GM19025 (cell line): ENCODE measurements at regions not wholly inside any gene's neighbourhood (a gene's known extent, or its start where the extent isn't known, plus 50 kb on each side); places are given as distances from the start of the nearest gene placed in this dataset.
"Not testable (repeated sequence)": the region's sequence is repeated elsewhere in the genome, so short reads cannot be mapped to it uniquely, and the experiment has no call there.

Source experiments
- ATAC-seq: cut with Tn5 transposase; IDR thresholded peaks from one replicate; pipeline ENCODE4 v1.9.1; 2021; ENCODE audit warnings: mild to moderate bottlenecking, low read depth, moderate library complexity; ENCODE audit not compliant: unreplicated experiment

DNA sequence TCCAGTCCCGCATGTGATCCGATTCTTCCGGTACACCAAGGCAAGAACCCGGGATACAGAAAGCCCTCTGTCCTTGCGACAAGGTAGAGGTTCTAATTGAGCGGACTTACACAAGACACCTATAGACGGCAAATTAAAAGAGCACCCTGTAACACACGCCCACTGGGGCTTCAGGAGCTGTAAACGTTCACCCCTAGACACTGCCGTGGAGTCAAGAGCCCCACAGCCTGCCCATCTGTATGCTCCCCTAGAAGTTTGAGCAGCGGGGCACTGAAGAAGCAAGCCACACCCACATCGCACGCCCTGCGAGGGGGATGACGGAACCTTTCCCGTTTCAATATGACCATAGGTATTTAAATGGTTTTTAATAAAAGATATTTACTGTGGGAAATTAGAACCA lies 696.3 kb upstream of the MMS22L start:
- not testable (repeated sequence) for ATAC-seq

DNA sequence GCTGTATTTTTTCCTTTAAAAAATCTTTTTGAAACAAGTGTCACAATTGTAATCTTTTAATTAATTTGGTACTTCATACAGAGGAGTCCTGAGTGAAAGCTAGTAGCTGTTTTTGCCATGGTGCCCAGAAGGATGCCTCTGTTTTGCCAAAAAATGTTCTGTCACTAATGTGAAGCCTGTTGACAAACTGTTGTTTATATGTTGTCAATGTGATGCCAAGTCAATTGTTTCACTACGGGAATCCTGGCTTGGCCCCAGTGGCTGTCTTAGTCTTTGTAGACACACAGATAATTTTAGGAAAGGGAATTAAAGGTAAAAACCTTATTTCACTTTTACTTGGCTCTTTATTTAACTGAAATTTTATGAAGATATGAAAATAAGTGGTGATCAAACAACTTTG lies 706.4 kb upstream of the MMS22L start:
- no peak for ATAC-seq

DNA sequence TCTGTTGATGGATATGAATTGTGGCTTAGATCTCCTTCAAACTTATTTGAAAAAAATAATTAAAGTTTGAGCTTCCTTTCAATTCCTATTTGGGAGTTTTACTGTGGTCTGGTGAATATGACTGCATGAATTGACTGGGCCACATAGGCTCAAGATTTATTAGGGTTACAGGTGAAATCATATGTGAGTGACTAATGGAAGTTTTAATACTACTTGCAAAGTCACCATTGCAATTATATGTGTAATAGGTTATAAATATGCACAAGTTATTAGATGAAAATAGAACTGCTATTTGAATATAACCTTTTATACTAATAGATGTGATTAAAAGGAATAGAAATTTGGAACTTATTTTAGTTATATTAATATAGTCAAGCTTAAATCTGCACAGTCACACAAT lies 712.1 kb upstream of the MMS22L start:
- no peak for ATAC-seq

DNA sequence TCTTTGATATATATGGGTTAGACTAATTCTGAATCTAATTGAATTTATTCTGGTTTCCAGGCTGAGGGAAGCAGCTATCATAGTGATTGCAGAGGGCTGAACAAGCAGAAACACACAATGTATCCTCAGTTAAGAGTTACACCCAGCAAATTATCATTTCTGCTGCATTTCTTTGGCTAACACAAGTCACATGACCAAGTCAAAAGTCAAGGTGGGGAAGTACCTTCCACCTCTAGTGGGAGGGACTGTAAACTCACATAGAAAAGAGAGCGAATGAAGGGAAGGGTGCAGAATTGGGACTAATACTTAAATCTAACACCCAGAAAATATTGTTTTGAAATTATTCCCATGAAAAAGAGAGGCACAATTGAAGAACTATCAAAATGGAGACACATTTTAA lies 719.7 kb upstream of the MMS22L start:
- no peak for ATAC-seq

DNA sequence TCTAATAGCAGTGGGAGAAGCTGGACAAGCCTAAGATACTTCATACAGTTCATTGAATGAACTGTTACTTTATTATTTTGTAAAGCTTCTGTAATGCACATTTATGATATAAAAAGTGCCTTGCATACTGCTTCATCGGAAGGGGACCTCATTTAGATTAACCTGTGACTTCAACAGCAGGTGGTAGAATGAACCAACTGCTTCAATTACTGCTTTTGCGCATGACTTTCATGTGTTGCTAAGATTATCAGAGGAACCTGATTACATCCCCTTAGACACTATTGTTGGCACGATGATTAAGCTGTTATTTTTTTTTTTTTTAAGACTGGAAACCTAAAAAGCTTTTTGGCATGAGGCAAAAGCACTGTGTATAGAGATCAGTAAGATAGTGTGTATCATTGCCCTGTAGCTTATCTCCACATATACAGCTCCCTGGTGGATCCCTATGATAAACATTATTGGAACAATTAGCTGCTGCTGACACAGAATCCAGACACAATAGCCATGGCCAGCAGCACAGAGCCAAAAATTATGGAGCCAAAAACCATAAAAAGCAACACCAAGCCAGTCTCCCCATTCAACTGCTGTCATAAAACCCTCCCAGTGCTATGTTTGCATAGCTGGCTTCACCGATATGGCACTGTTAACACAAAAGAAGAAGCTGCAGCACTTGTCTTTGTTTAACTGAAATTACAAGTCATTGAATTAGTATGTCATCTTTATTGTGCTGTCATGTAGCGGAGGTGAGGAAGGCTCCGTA lies 731.6 kb upstream of the MMS22L start:
- no peak for ATAC-seq

DNA sequence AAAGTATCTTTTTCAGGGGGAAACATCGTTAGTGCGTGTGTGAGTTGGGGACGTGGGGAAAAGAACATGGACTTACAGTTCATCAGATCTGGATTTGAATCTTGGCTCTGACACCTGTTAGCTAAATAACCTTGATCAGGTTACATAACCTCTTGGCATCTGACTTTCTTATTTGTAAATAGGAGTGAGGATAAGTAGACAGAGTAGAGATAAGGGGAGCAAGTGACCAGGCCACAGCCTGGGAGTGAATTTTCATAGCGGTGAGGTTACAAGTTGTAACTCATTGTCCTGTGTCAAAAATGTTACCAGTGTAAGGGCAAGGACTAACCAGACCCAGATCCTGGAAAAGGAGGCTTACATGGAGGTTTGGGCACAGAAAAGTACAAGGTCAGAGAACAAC lies 733.5 kb upstream of the MMS22L start:
- no peak for ATAC-seq

DNA sequence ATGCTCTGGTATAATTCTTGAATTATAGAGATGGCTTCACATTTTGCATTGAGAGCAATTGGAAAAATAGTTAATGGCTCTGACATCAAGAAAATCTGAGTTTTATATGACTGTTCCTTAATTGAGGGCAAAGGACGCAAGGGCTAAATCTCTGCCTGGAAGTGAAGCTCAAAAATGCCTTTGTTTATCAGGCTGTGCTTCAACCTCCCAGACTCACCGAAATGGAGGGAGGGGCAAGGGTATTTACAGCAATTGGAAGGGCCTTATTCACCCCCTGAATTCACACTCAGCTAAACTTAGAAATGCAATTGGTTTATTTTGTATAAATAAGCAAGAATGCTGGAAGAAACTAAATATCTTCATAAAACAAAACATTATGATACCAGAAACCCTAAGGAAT lies 737.2 kb upstream of the MMS22L start:
- no peak for ATAC-seq

DNA sequence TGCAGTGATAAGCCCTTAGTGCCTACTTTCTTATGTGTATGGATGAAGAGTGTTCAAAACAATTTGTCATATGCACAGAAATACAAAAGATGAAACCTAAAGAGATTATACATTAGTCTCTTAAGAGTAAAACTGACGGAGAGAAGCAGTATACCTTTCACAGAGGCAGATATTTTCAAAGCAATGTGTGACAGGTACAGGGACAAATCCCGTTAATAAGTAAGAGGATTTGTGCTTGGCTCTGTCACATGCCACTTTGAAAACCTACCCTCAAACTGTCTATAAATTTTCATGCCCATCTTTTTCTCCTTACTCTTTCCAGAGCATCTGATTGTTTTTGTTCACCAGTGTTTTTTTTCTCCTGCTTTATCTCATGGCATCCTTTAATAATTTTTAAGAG lies 741.3 kb upstream of the MMS22L start:
- no peak for ATAC-seq

DNA sequence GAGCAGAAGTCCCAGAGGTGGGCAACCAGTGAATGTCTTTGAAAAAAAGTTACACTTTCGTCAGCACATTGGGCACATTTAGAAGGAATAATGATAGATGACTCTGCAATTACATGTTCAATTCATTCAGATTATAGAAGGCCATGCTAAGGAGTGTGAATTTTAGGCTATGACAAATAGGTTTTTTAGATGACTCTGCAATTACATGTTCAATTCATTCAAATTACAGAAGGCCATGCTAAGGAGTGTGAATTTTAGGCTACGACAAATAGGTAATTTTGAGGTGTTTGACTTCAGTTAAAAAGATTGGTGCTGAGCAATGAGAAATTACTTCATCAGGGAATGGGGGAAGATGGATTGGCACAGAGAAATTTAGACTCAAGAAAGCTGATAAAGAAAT lies 744.9 kb upstream of the MMS22L start:
- no peak for ATAC-seq

DNA sequence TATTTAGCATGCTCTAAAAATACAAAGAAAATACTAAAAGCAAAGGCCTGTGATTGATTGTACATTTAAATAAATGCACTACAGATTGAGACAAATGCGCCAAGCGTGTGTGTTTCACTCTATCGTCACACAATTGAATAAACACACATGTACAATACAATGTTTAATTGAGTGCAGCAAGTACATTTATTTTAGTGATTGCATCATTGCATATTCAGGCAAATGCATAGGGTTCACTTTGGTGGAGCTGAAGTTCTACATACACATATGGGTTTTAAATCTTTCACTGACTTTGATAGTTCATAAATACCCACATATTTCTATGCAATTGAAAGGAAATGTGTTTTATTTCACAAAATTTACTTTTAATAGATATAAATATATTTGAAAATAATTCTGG lies 750.6 kb upstream of the MMS22L start:
- no peak for ATAC-seq

DNA sequence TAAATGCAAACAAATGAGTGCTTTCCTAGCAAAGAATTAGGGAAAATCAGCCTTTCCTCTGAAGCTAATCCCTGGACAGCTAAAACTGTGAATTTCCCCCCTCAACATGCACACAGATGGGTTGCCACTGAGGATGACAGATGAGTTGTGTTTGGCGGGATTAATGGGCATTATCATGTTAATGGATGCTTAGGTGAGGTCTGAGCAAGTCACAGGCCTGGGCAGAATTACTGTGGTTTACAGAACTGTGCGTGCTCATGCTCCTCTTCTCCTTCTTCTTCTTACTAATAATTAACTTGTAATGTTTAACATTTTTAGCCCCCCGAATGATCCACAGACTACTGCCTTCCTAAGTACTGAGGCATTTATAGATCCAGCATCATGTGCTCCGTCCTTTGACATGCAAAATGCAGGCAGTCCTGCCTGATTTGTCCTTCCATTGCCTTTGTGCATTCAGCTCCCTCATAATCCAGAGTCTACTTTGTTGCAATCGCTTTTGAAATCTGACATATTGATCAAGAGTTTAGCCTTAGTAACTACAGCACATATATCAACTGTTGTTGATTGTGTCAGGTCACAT lies 753.4 kb upstream of the MMS22L start:
- no peak for ATAC-seq

DNA sequence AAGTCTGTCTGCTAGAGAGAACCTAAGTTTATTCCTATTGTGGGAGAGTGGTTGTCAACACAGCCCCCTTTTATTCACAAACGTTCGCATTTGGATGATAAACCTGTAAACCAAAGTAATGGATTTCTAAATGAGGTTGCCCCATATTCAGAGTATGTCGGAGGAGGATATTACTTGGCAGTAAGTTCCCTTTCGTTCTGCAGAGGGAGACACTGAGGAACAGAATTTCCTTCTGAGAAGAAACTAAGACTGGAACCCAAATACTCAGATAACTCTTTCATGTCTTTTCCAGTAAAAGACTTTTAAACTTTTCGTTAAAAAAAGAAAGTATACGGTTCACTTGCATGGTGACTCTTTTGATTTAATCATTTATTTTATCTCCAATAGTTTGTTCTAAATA lies 754.6 kb upstream of the MMS22L start:
- no peak for ATAC-seq

DNA sequence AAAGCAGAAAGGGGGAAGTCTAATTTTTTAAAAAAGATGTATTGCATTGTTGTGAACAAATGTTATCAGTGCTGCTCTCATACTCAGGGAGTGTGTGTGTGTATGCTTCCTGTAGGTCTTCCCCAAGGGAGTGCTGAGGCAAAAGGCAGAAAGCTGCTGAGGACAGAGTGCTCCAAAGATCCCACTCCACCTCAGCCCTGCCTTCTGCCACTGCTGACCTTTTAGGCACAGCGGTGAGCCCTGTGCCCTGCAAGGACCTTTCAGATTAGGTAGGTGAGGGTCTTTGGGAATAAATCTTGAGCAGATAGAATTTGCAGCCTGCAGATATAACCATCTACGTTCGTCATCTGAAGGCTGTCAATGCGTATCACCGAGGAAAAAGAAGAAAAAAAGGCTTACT lies 756.4 kb upstream of the MMS22L start:
- no peak for ATAC-seq

DNA sequence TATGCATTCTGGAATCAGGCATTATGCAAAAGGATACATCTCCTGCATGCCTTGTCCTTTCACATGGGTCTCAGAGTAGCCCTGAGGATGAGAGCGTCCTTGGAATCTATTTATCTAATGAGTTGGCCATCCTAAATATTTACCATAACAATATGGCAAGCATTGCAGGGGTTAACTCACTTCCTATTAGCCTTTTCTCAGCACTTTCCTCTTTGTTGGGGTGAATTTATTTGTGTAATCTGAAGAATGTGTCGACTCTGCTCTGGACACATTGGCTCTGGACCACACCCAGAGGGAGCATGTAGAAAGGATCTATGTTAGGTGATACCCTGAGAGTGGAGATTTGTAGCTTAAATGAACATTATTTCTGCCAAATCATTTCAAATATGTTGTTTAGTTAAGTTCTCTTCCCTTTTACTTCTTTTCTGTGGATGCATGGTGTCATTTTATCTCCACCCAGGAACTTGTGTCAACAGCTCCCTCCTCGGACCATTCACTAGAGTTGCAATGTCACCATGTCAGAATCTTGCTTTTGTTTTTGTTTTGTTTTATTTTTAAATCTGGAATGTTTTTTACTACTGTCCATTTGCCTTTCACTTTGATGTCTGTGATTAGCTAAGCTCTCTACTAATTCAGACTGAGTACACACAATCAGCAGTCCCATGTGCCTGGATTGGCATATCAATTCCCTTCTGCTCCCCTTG lies 757.0 kb upstream of the MMS22L start:
- no peak for ATAC-seq

DNA sequence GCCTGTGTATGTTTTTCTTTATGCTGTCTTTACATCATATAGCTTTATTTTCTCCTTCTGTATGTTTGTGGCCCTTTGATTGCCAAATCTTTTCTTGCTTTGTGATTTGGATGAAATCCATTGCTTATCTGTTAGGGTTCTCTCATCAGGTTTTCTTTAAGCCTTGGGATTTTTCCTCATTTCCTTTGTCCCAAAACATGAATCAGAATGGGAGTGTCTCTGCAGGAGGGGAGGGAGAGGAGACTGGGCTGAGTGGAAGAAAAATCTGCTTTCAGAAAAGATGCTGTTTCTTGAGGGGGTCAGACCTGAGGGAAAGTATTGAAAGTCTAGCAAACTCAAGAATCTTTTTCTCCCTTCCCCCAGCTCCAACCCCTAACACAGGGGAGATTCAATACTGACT lies 758.0 kb upstream of the MMS22L start:
- ATAC-seq = no peak

DNA sequence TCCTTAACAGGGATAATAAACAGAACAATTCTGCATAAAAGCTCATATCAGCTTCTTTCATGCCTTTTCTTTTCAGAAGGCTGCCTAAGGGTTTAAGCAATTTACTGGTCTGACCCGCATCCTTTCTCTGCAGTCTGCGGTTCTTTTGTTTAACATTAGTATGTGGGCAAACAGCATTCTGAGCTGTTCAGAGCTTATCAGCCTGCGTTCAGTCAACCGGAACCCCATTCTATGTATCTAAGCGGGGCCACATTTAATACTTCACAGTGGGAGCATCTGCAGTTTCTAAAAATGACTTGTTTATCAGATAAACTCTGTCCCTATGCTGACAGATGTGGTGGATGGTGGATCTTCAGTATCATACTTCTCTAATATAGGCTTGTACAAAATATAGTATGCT lies 758.9 kb upstream of the MMS22L start:
- no peak for ATAC-seq

DNA sequence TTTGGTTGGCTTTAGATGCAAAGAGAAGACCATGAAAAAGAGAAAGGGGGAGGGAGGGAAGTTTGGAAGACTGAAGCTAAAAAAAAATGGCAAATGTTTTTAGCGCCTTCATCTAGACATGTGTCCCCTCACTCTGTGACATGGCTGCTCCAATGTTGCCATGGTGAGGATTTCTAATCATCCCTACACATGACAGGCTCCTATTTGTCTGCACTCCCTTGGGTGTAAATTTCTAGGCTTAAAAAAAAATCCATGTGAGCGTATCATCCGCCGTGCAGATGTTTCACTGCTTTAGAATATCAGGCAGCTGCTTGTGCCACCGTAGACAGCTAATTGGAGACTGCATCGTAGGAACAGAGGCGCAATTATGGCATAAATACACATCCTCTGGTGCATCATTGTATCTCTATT lies 761.1 kb upstream of the MMS22L start:
- no peak for ATAC-seq

DNA sequence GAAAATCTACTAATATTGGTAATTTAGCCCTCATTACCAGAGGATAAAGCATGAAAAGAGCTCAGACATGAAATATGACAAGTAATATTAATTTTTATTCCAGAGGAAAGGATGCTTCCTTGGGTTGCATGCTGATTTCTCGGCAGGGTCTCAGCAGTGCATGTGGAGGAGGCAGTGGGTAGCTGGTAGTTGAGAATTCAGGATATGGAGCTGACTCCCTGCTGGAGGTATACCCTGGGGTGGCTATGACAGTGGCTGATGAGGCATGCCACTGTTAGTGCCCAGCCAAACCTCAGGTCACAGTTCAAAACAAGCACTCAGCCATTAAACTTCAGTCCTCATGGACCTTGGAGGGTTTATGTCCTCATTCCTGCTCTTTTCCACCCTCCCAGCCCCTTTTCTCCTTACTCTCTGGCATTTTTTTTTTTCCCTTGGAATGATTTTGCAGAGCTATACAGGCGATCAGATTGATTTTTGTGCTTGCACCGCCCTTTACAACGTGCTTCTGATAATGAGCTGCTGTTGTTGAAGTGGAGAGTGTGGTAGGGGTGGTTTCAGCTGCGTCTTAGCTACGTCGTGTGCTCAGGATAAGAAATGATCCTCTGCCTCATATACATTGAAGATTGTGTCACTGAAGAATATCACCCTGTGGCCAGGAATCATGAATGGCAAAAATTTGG lies 761.9 kb upstream of the MMS22L start:
- no peak for ATAC-seq

DNA sequence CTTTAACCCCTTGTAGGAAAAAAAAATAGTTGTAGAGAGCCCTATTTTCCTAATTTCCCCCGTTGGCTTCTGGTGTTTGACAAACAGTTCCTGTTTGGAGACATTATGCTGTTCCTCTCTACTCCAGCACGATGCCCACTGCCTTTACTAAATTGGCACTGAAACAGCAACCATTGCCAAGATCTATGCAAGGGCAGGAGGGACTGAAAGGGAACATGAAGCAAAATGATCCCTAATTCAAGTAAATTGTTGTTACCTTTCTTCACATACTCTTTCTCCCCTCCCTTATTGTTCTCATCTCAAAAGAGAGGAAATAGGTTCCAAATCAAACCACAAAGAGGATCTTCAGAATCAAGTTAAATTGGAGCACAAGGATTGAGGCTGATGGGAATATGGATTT lies 764.1 kb upstream of the MMS22L start:
- no peak for ATAC-seq

DNA sequence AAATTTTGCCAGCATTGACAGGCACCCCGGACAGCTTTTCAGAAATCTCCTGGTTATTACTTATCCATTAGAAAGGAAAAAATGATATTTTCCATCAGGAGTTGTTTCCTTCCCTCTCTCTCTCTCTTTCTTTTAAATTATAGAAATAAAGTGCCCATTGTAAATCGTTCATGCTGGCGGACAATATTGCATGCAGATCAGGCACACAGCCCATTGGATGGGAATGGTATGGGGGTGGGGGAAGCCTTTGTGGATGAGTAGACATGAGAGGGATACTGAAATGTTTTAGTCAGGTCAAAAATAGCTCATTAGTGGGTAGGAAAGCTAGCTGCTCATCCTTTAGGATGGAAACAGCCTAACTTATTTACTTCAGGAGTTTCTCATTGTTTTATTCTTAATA lies 764.9 kb upstream of the MMS22L start:
- ATAC-seq = no peak

DNA sequence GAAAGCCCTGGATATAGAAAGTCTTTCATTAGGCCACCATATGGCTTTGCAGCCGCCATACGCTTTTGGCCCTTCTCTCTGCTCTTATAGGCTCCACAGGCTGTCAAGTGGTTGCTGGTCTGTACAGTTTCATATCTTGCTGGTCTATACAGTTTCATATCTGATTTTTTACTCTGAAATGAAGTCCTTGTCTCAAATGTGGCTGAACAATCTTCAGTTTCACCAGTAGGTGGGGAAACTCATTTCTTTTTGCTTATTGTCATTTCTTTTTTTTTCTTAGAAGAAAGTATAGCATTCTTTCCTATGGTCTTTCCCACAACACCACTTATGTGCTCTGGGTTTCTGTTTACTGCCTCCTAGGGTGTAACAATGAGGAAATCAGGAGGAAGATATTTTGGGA lies 771.4 kb upstream of the MMS22L start:
- ATAC-seq = no peak
